GM19468 (cell line): ENCODE measurements at regions not wholly inside any gene's neighbourhood (a gene's known extent, or its start where the extent isn't known, plus 50 kb on each side); places are given as distances from the start of the nearest gene placed in this dataset.
"Not testable (repeated sequence)": the region's sequence is repeated elsewhere in the genome, so short reads cannot be mapped to it uniquely, and the experiment has no call there.

Experiments
- ATAC-seq: cut with Tn5 transposase; IDR thresholded peaks from one replicate; pipeline ENCODE4 v1.9.1; 2021; ENCODE audit warnings: mild to moderate bottlenecking, moderate library complexity, moderate number of reproducible peaks; ENCODE audit not compliant: unreplicated experiment; ENCODE audit errors: extremely low read depth

- no peak for ATAC-seq
Measured at GRCh38 chr5:67547682-67548081, 351.1 kb upstream of the CD180 start.

DNA sequence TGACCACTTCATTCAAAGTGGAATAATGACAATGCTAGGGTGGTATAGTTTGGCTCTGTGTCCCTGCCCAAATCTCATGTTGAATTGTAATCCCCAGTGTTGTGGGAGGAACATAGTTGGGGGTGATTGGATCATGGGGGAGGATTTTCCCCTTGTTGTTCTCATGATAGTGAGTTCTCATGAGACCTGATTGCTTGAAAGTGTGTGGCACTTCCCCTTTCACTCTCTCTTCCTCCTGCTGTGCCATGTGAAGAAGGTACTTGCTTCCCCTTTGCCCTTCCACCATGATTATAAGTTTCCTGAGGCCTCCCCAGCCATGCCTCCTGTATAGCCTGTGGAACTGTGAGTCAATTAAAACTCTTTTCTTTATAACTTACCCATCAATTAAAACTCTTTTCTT lies 348.3 kb upstream of the CD180 start:
- ATAC-seq, result not testable (repeated sequence)

DNA sequence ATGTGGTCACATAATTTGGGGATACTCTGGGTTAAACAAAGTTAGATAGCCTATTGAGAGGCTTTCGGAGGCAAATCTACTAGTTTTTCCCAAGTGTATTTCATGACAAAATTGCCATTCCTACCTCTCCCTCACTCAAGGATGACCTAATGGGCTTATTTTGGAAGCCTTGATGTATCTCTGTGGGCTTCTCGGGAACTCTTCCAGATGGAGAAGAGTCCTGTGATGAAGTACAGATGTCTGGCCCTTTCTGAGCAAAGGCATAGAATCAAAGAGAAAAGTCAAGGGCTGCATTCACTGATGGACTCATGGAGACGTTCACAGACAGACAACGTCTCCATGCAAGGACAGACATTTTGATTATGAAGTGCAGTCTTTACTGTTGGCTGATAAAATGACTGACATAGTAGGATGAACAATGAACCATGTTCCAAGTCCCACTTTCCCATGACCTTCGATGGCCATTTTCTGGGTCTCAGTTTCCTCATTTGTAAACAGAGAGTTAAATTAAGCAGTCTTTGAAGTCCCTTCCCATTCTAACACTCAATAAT lies 347.2 kb upstream of the CD180 start:
- ATAC-seq, result no peak

DNA sequence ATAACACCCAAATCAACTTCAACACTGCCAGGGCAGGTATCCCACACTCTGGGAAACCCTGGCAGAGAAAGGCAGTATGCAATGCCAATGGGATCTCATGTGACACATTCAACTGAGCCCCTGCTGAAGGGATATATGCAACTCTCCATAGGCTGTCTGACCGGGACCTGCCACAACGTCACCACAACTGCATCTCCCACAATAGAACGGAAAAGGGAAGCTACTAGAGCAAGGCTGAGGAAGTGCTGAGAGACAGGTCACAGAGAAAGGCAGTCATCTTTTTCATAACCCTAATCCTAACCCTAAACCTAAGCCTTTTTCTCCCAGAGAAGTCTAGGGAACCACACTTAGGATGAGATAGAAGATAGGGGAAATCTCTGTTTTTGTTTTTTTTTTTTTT lies 345.9 kb upstream of the CD180 start:
- no peak for ATAC-seq

GRCh38 chr5:67541875-67542274 lies 345.3 kb upstream of the CD180 start:
- ATAC-seq, result no peak

GRCh38 chr5:67538855-67539506 lies 342.4 kb upstream of the CD180 start:
- no peak for ATAC-seq

DNA sequence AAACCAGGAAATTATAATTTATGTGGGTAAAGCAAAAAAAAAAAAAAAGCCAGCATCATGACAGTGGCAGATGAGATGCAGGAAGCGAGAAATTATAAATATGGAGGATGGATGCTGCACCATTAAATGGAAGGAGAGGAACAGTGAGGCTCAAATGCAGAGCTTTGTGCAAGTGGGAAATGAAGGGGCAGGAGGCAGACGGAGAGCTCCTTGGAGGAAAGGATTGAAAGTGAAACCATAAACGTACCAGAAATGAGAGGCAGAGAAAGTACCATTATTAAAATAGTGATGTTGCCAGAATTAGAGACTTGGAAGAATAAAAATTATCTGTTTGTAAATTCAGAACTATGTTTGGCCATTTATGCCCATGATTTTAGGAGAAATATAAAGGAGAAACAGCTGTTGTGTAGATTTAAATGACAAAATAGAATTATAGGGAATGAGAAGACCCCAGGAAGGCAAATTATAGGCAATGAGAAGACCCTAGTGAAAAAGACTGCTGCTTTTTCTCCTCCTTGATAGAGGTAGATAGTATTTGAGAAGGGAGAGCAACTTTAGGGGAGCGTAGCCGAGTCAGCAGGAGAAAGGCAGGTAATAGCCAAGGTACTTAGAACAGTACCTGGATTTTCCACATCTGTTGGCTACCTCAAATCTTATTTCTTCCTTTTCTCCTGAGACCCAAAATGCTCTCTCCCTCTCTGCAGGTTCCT lies 341.0 kb upstream of the CD180 start:
- no peak for ATAC-seq

DNA sequence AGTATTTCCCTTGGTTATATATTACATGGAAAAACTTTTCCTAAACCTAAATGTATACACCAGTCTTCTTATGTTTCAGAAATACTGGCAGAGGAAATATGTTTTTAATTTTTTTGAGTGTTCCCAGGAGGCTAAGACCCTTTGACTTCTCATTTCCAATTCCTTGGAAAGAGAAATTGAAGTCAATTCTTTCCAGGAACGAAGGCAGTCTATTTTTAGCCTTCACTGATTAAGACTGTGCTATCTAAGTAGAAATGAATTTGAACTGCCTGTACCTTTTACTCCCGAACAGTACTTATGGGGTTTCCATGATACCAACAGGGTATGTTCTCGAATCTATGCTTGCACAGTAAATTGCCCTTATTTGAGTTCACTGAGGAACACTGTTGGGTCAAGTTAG lies 340.3 kb upstream of the CD180 start:
- ATAC-seq, result no peak

DNA sequence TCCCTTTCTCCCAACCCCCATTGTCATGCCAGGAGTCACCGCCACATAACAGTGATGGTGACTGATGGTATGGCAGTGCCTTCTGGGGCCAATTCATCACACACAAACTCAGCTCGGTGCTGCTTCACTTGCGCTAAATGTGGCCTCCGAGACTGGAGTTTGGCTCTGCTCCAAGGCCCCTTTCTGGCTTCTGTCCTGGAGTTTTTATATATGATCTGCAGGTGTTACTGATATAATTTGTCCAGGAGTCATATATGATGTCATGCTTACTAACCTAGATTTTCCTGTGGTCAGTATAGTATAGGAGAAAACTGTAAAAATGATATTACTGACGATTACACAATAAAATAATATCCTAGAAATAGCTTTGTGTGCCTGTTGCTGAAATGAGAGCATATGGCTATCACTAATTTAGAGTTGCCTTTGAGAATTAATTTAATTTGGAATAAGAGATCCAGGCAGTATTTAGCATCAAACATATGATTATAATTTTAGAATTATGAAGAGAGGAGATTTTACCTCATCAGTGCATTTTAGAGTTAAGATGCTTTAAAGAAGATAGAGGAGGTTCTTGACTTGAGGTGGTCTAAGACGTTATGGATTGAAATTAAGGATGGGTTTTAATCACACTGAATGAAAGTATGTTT lies 334.1 kb upstream of the CD180 start:
- ATAC-seq, result no peak

DNA sequence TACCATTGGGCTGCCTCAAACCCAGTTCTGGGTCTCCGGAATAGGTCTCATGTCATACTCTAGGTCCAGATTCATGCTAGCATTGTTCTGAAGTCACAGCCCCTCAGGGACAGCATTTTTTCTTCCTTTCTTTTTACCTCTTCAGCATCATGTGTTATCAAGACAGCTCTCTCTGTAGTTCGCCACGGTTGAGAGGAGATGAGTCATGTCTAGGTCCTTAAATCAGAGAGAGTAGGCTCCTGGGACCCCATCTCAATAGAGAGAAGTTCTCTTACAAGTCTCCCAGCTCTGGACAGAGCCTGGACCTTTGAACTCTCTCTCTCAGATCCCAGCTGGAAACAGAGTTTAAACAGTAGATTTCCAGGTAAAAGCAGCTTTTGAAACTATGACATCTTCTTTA lies 332.4 kb upstream of the CD180 start:
- no peak for ATAC-seq

GRCh38 chr5:67526793-67527192 lies 330.2 kb upstream of the CD180 start:
- no peak for ATAC-seq

DNA sequence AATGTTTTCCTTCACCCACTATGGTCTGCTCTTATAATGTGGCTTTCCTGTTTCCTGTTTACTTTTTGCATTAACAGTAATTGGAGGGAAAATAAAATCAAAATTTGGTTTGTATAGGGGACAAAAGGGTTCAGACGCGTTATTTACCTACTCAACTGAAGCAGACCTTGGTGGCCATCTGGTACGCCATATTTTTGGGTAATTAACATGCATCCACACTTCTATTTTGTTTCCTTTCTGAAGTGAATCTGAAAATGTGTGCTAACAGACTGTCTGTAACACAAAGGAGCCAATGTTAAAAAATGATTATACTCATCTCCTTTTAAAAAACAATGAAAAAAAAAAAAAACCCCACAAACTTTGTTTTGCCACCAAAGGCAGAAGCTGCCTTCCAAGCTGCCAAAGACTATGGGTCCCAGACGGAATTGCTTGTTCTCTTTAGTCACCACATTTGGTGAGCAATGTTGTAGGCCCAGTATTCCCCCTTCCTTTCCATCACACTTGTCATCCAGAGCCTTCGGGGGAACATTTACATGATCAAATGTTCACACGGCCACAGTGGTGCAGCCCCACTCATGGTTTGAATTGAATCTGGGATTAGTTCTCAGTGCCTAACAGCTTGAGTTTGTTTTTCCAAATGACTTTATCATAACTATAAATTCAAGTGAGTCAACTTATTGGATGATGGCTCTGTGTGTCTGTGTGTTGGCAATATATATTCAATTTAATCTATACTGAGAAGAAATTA lies 323.7 kb upstream of the CD180 start:
- no peak for ATAC-seq

- ATAC-seq, result no peak
Measured at GRCh38 chr5:67518227-67518626, 321.6 kb upstream of the CD180 start.

- no peak for ATAC-seq
Measured at GRCh38 chr5:67516948-67517565, 320.5 kb upstream of the CD180 start.

DNA sequence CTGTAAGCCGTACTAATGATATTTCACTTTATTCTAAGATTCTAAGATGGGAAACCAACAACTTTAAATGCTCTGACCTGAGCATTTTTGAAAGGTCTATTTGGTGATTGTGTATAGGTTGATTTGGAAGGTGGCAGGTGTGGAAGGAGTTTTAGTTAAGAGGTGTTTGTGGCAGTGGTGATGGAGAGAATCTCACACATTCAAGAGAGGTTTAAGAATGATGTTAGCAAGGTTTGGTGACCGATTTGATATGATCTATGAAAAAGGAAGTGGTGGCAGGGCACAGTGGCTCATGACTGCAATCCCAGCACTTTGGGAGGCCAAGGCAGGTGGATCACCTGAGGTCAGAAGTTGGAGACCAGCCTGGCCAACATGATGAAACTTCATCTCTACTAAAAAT lies 319.2 kb upstream of the CD180 start:
- no peak for ATAC-seq

- no peak for ATAC-seq
Measured at GRCh38 chr5:67515020-67515689, 318.6 kb upstream of the CD180 start.

GRCh38 chr5:67512758-67513157 lies 316.2 kb upstream of the CD180 start:
- no peak for ATAC-seq

DNA sequence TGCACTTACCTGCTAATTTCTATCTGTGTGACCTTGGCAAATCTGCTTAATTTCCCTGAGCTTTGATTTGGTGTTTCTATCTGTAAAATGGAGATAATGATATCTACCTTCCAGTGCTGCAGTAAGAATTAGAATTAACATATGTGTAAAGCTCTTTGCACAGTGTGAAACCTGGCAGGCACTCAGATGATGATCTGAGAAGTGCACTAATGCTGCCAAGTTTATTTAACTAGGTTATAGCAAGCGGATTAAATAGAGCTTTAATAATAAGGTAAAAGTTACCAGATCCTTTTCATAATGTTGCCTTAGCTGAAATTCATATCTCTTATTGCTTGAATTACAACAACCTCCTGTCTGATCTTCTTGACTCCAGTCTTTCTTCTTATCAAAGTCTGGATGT lies 315.3 kb upstream of the CD180 start:
- no peak for ATAC-seq

DNA sequence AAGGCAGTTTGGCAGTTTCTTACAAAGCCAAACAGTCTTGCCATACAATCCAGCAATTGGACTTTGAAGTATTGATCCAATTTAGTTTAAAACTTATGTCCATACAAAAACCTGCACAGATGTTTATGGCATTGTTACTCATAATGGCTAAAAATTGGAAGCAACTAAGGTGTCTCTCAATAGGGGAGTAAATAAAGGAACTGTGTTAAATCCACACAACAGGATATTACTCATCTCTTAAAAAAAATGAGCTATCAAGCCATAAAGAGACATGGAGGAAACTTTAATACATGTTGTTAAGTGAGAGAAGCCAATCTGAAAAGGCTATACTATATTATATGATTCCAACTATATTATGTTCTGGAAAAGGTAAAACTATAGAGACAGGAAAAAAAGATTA lies 313.6 kb upstream of the CD180 start:
- ATAC-seq, result no peak
